HEK293 (cell line): ENCODE measurements at regions not wholly inside any gene's neighbourhood (a gene's known extent, or its start where the extent isn't known, plus 50 kb on each side); places are given as distances from the start of the nearest gene placed in this dataset.
"Not testable (repeated sequence)": the region's sequence is repeated elsewhere in the genome, so short reads cannot be mapped to it uniquely, and the experiment has no call there.

ENCODE experiments used
- CTCF ChIA-PET: fragments of 350-600 bp; formaldehyde crosslinking; extraction: SDS; loops from one replicate; lab custom pipeline; 2021; ENCODE audit warnings: antibody characterized with exemption; lab: Yijun Ruan, JAX
- POLR2A ChIA-PET: fragments of 300-600 bp; formaldehyde crosslinking; extraction: SDS; loops from one replicate; lab custom pipeline; 2020; ENCODE audit warnings: antibody characterized with exemption, inconsistent platforms; lab: Yijun Ruan, JAX
- H3K27ac ChIP-seq: fragments of 200-500 bp; sonication (Bioruptor generic); 2 replicates; pipeline ENCODE4 v1.5.1; 2014; ENCODE audit warnings: low read depth, low read length, control low read depth, inconsistent platforms; ENCODE audit errors: extremely low read depth
- H3K36me3 ChIP-seq, 2 experiments: fragments of 200-500 bp in 1 of 2; sonication (Bioruptor generic) in 1 of 2; 1 replicate in 1 of 2; 2 replicates in 1 of 2; pipeline ENCODE4 v1.5.1; 2014 to 2017; ENCODE audit warnings: inconsistent platforms in 2 of 2, low read length in 2 of 2; ENCODE audit not compliant: control insufficient read depth in 2 of 2, insufficient read depth in 1 of 2
- H3K4me1 ChIP-seq: fragments of 200-500 bp; sonication (Bioruptor generic); 2 replicates; pipeline ENCODE4 v1.5.1; 2014; ENCODE audit warnings: mild to moderate bottlenecking, low read length, inconsistent platforms; ENCODE audit not compliant: control insufficient read depth, insufficient read depth
- H3K4me3 ChIP-seq: 2 replicates; pipeline ENCODE4 v1.5.1; 2011; ENCODE audit warnings: low read depth, mild to moderate bottlenecking, control low read depth, low read length, moderate library complexity
- H3K9me3 ChIP-seq: fragments of 200-500 bp; sonication (Bioruptor generic); 2 replicates; pipeline ENCODE4 v1.5.1; 2014; ENCODE audit warnings: low read depth, low read length, inconsistent platforms; ENCODE audit not compliant: control insufficient read depth, insufficient read depth
- GLI2 ChIP-seq: fragments of 450-650 bp; formaldehyde crosslinking; IDR thresholded peaks from 2 replicates; pipeline ENCODE4; 2017; ENCODE audit warnings: missing biosample characterization, missing genetic modification characterization, low read depth, borderline replicate concordance
- OVOL3 ChIP-seq: fragments of 450-650 bp; formaldehyde crosslinking; IDR thresholded peaks from 2 replicates; pipeline ENCODE4 v1.5.1; 2016; ENCODE audit warnings: missing biosample characterization, missing genetic modification characterization
- YY1 ChIP-seq: fragments of 450-650 bp; formaldehyde crosslinking; IDR thresholded peaks from 2 replicates; pipeline ENCODE4 v1.5.1; 2018; ENCODE audit warnings: missing biosample characterization, missing genetic modification characterization
- ZBTB48 ChIP-seq: fragments of 450-650 bp; formaldehyde crosslinking; IDR thresholded peaks from 2 replicates; pipeline ENCODE4 v1.5.1; 2016; ENCODE audit warnings: missing biosample characterization, missing genetic modification characterization
- ZBTB7A ChIP-seq: fragments of 450-650 bp; formaldehyde crosslinking; IDR thresholded peaks from 2 replicates; pipeline ENCODE4 v1.5.1; 2016; ENCODE audit warnings: low read depth, missing biosample characterization, missing genetic modification characterization
- ZBTB8A ChIP-seq: fragments of 450-650 bp; formaldehyde crosslinking; IDR thresholded peaks from 2 replicates; pipeline ENCODE4 v1.5.1; 2016; ENCODE audit warnings: missing biosample characterization, missing genetic modification characterization
- ZNF10 ChIP-seq: fragments of 450-650 bp; formaldehyde crosslinking; IDR thresholded peaks from 2 replicates; pipeline ENCODE4 v1.5.1; 2017; ENCODE audit warnings: missing biosample characterization, missing genetic modification characterization
- ZNF121 ChIP-seq: fragments of 450-650 bp; formaldehyde crosslinking; IDR thresholded peaks from 2 replicates; pipeline ENCODE4 v1.5.1; 2016; ENCODE audit warnings: missing biosample characterization, missing genetic modification characterization
- ZNF169 ChIP-seq: fragments of 450-650 bp; formaldehyde crosslinking; IDR thresholded peaks from 2 replicates; pipeline ENCODE4 v1.5.1; 2016; ENCODE audit warnings: missing biosample characterization, missing genetic modification characterization
- ZNF23 ChIP-seq: fragments of 450-650 bp; formaldehyde crosslinking; IDR thresholded peaks from 2 replicates; pipeline ENCODE4 v1.5.1; 2016; ENCODE audit warnings: missing biosample characterization, missing genetic modification characterization, borderline replicate concordance
- ZNF248 ChIP-seq: fragments of 450-650 bp; formaldehyde crosslinking; IDR thresholded peaks from 2 replicates; pipeline ENCODE4 v1.5.1; 2017; ENCODE audit warnings: missing biosample characterization, missing genetic modification characterization
- ZNF350 ChIP-seq: fragments of 450-650 bp; formaldehyde crosslinking; IDR thresholded peaks from 2 replicates; pipeline ENCODE4 v1.5.0; 2017; ENCODE audit warnings: missing biosample characterization, mild to moderate bottlenecking, missing genetic modification characterization
- ZNF404 ChIP-seq: fragments of 450-650 bp; formaldehyde crosslinking; IDR thresholded peaks from 2 replicates; pipeline ENCODE4 v1.5.1; 2017; ENCODE audit warnings: missing biosample characterization, missing genetic modification characterization
- ZNF610 ChIP-seq: fragments of 450-650 bp; formaldehyde crosslinking; IDR thresholded peaks from 2 replicates; pipeline ENCODE4 v1.5.1; 2016; ENCODE audit warnings: missing biosample characterization, missing genetic modification characterization, borderline replicate concordance
- ZNF747 ChIP-seq: fragments of 450-650 bp; formaldehyde crosslinking; IDR thresholded peaks from 2 replicates; pipeline ENCODE4 v1.5.1; 2016; ENCODE audit warnings: missing biosample characterization, missing genetic modification characterization
- ZNF777 ChIP-seq: fragments of 450-650 bp; formaldehyde crosslinking; IDR thresholded peaks from 2 replicates; pipeline ENCODE4 v1.5.1; 2017; ENCODE audit warnings: missing biosample characterization, missing genetic modification characterization, borderline replicate concordance
- TF ChIP-seq, protein P1 (sequence below): fragments of 450-650 bp; formaldehyde crosslinking; IDR thresholded peaks from 2 replicates; pipeline ENCODE4 v1.5.1; 2017; ENCODE audit warnings: missing biosample characterization, missing genetic modification characterization
- TF ChIP-seq, protein P2 (sequence below): fragments of 450-650 bp; formaldehyde crosslinking; IDR thresholded peaks from 2 replicates; pipeline ENCODE4 v1.5.1; 2016; ENCODE audit warnings: missing biosample characterization, missing genetic modification characterization
- TF ChIP-seq, protein P3 (sequence below): fragments of 450-650 bp; formaldehyde crosslinking; IDR thresholded peaks from 2 replicates; pipeline ENCODE4 v1.5.1; 2016; ENCODE audit warnings: missing biosample characterization, missing genetic modification characterization

- TF ChIP-seq ZNF747 (tag by site-specific recombination) = no peak
- TF ChIP-seq ZNF404 (tag by site-specific recombination) = no peak
- no peak for TF ChIP-seq ZBTB7A (tag by site-specific recombination)
- TF ChIP-seq ZNF169 (tag by site-specific recombination) = no peak
- TF ChIP-seq ZNF248 = no peak
- TF ChIP-seq, protein P1, sequence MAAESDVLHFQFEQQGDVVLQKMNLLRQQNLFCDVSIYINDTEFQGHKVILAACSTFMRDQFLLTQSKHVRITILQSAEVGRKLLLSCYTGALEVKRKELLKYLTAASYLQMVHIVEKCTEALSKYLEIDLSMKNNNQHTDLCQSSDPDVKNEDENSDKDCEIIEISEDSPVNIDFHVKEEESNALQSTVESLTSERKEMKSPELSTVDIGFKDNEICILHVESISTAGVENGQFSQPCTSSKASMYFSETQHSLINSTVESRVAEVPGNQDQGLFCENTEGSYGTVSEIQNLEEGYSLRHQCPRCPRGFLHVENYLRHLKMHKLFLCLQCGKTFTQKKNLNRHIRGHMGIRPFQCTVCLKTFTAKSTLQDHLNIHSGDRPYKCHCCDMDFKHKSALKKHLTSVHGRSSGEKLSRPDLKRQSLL = no peak
- TF ChIP-seq ZNF610 = no peak
- TF ChIP-seq ZBTB8A (tag by site-specific recombination) = no peak
- TF ChIP-seq, protein P2, sequence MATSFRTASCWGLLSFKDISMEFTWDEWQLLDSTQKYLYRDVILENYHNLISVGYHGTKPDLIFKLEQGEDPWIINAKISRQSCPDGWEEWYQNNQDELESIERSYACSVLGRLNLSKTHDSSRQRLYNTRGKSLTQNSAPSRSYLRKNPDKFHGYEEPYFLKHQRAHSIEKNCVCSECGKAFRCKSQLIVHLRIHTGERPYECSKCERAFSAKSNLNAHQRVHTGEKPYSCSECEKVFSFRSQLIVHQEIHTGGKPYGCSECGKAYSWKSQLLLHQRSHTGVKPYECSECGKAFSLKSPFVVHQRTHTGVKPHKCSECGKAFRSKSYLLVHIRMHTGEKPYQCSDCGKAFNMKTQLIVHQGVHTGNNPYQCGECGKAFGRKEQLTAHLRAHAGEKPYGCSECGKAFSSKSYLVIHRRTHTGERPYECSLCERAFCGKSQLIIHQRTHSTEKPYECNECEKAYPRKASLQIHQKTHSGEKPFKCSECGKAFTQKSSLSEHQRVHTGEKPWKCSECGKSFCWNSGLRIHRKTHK (tag by site-specific recombination) = no peak
- TF ChIP-seq GLI2 (tag by site-specific recombination) = no peak
- no peak for TF ChIP-seq ZNF777 (tag by site-specific recombination)
- no peak for TF ChIP-seq ZNF23 (tag by site-specific recombination)
- TF ChIP-seq, all 188 proteins: peak for 0
- Histone ChIP-seq H3K9me3 (no peaks in the 10 kb centered on the region), H3K36me3 (no peaks in the 10 kb centered on the region), H3K4me1 (no peaks in the 10 kb centered on the region), H3K4me3 (no peak overlapping the region), H3K27ac (no peak overlapping the region)
- ChIA-PET POLR2A (no interaction called here), CTCF (interaction anchor here (0.7 kb wide), 1 partner anchor 96 kb away, joined by 3 read pairs; no protein-coding TSS in a partner anchor)
These were observed 97.0 kb upstream of the SNRPN start for GRCh38 chr15:24857763-24858162.

GRCh38 chr15:24858183-24858582 is 96.6 kb upstream of the SNRPN start:
- H3K4me3 ChIP-seq, H3K36me3 ChIP-seq, POLR2A ChIA-PET, H3K4me1 ChIP-seq, H3K9me3 ChIP-seq, H3K27ac ChIP-seq: not testable (repeated sequence)
- CTCF ChIA-PET = interaction anchor here (0.7 kb wide), 1 partner anchor 97 kb away, joined by 3 read pairs; no protein-coding TSS in a partner anchor

- H3K9me3 ChIP-seq = no peaks in the 10 kb centered on the region
- H3K27ac ChIP-seq = no peak overlapping the region
- no peak overlapping the region for H3K4me3 ChIP-seq
- CTCF ChIA-PET = no interaction called here
- TF ChIP-seq ZNF350 (tag by site-specific recombination) = no peak
- TF ChIP-seq OVOL3 = no peak
- TF ChIP-seq ZBTB48 (tag by site-specific recombination) = no peak
- TF ChIP-seq ZNF10 (tag by site-specific recombination) = no peak
- TF ChIP-seq, protein P3, sequence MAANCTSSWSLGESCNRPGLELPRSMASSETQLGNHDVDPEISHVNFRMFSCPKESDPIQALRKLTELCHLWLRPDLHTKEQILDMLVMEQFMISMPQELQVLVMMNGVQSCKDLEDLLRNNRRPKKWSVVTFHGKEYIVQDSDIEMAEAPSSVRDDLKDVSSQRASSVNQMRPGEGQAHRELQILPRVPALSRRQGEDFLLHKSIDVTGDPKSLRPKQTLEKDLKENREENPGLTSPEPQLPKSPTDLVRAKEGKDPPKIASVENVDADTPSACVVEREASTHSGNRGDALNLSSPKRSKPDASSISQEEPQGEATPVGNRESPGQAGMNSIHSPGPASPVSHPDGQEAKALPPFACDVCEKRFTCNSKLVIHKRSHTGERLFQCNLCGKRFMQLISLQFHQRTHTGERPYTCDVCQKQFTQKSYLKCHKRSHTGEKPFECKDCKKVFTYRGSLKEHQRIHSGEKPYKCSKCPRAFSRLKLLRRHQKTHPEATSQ = no peak
- no peak for TF ChIP-seq YY1 (tag by site-specific recombination)
- TF ChIP-seq ZNF121 (tag by site-specific recombination) = no peak
- POLR2A ChIA-PET = no interaction called here
- no peaks in the 10 kb centered on the region for H3K36me3 ChIP-seq
- H3K4me1 ChIP-seq = no peaks in the 10 kb centered on the region
These were observed 95.8 kb upstream of the SNRPN start for GRCh38 chr15:24858737-24859601.
